GM12878 (cell line): ENCODE measurements at regions not wholly inside any gene's neighbourhood (a gene's known extent, or its start where the extent isn't known, plus 50 kb on each side); places are given as distances from the start of the nearest gene placed in this dataset.

Experiments
- ATAC-seq: fragments of 200-7000 bp; cut with Tn5 transposase; 3 replicates; pipeline ENCODE4 v1.9.1; 2020; ENCODE audit warnings: mild to moderate bottlenecking, moderate library complexity
- BruUV-seq: library from RNA; stranded (reverse); fragments of 400-500 nt; replicated peaks from 2 replicates; lab custom pipeline; 2021; lab: Mats Ljungman, UMichigan
- CTCF ChIA-PET: fragments of 300-600 bp; sonication (Branson Sonifier 250); formaldehyde crosslinking; extraction: SDS; loops from one replicate; lab custom pipeline; 2021; ENCODE audit warnings: inconsistent platforms; lab: Yijun Ruan, JAX
- POLR2A ChIA-PET: fragments of 350-600 bp; formaldehyde crosslinking; extraction: SDS; loops from one replicate; lab custom pipeline; 2021; ENCODE audit warnings: inconsistent platforms; lab: Charles Lee
- RAD21 ChIA-PET: fragments of 300-600 bp; sonication (Branson Sonifier 250); formaldehyde crosslinking; loops from one replicate; lab custom pipeline; 2023; ENCODE audit warnings: antibody characterized with exemption; ENCODE audit not compliant: unreplicated experiment; lab: Charles Lee
- SMC1A ChIA-PET: fragments of 300-600 bp; sonication (Branson Sonifier 250); formaldehyde crosslinking; loops from one replicate; lab custom pipeline; 2023; ENCODE audit not compliant: unreplicated experiment, uncharacterized antibody; lab: Charles Lee
- DNase-seq: peaks from one replicate; pipeline ENCODE4 v3.0.0-alpha.2; 2011; ENCODE audit warnings: low read depth, low spot score
- FAIRE-seq: peaks from 3 replicates; lab custom pipeline; 2011; peaks lifted over from hg19 to GRCh38; lab: Jason Lieb, UNC
- H2AFZ ChIP-seq: 2 replicates; pipeline ENCODE4 v1.6.0; 2011; ENCODE audit warnings: low read depth, low read length, control low read depth; ENCODE audit not compliant: control insufficient read depth
- H3K27ac ChIP-seq: 2 replicates; pipeline ENCODE4 v1.5.1; 2011; ENCODE audit warnings: control low read depth; ENCODE audit not compliant: control insufficient read depth, insufficient read depth
- H3K27me3 ChIP-seq, 2 experiments: replicated peaks in 1 of 2; 2 replicates each; pipeline versions ENCODE4 v1.6.0 to v1.6.1; 2011; ENCODE audit warnings: low read length in 1 of 2; ENCODE audit not compliant: control insufficient read depth in 2 of 2, insufficient read depth in 2 of 2
- H3K36me3 ChIP-seq, 2 experiments: 2 replicates each; pipeline ENCODE4 v1.5.1; 2011; ENCODE audit warnings: low read length in 1 of 2; ENCODE audit not compliant: control insufficient read depth in 2 of 2, insufficient read depth in 2 of 2
- H3K4me1 ChIP-seq: 2 replicates; pipeline ENCODE4 v1.6.1; 2011; ENCODE audit warnings: mild to moderate bottlenecking, low read length, moderate library complexity, mixed read lengths; ENCODE audit not compliant: control insufficient read depth, insufficient read depth
- H3K4me2 ChIP-seq: 2 replicates; pipeline ENCODE4 v1.6.0; 2011; ENCODE audit warnings: control low read depth; ENCODE audit not compliant: control insufficient read depth, insufficient read depth
- H3K4me3 ChIP-seq: fragments of 200-600 bp; sonication (generic); 2 replicates; pipeline ENCODE4 v1.5.1; 2016
- H3K79me2 ChIP-seq: 2 replicates; pipeline ENCODE4 v1.6.0; 2011; ENCODE audit warnings: low read length; ENCODE audit not compliant: control insufficient read depth, insufficient read depth
- H3K9ac ChIP-seq: 2 replicates; pipeline ENCODE4 v1.8.0; 2011; ENCODE audit warnings: low read length, control low read depth, mixed read lengths; ENCODE audit not compliant: control insufficient read depth, insufficient read depth
- H3K9me3 ChIP-seq: replicated peaks from 3 replicates; pipeline ENCODE4 v1.5.1; 2011; ENCODE audit warnings: mild to moderate bottlenecking, low read length; ENCODE audit not compliant: control insufficient read depth, insufficient read depth
- H4K20me1 ChIP-seq: 2 replicates; pipeline ENCODE4 v1.6.0; 2011; ENCODE audit not compliant: control insufficient read depth, insufficient read depth
- BCLAF1 ChIP-seq: fragments of 450-650 bp; IDR thresholded peaks from 2 replicates; pipeline ENCODE4 v1.6.1; 2017; ENCODE audit warnings: antibody characterized with exemption, mild to moderate bottlenecking, moderate library complexity
- FOXK2 ChIP-seq: fragments of 450-650 bp; IDR thresholded peaks from 2 replicates; pipeline ENCODE4 v1.6.1; 2017; ENCODE audit warnings: mild to moderate bottlenecking, moderate library complexity
- NFYB ChIP-seq: IDR thresholded peaks from 2 replicates; pipeline ENCODE4 v1.6.1; 2011; ENCODE audit warnings: low read depth, mild to moderate bottlenecking, low read length, improper control_type of control experiment, moderate library complexity; ENCODE audit not compliant: insufficient read depth
- SUZ12 ChIP-seq: fragments of 200-600 bp; sonication (generic); IDR thresholded peaks from one replicate; pipeline ENCODE4 v1.6.1; 2018; ENCODE audit warnings: antibody characterized with exemption, mild to moderate bottlenecking; ENCODE audit not compliant: unreplicated experiment
- ZNF384 ChIP-seq: IDR thresholded peaks from 2 replicates; pipeline ENCODE4 v1.6.1; 2012; ENCODE audit warnings: low read depth, mild to moderate bottlenecking, low read length, improper control_type of control experiment, borderline replicate concordance
- WGBS: methylation state at CpG from one replicate; pipeline ENCODE4 v1.1.6; 2016; ENCODE audit warnings: low lambda C conversion rate; ENCODE audit not compliant: insufficient replicate concordance, insufficient coverage; ENCODE audit errors: missing lambda C conversion rate; 5-methylcytosine and 5-hydroxymethylcytosine counted together
- in situ Hi-C: fragments of 300-500 bp; cut with MboI; formaldehyde crosslinking; loops from 9 replicates; pipeline ENCODE4 v1.14.3; 2018; ENCODE audit warnings: mixed read lengths
- intact Hi-C: fragments of 100-400 bp; cut with micrococcal nuclease; formaldehyde crosslinking; loops from one replicate; pipeline ENCODE4 v1.14.2; 2022; ENCODE audit not compliant: unreplicated experiment

DNA sequence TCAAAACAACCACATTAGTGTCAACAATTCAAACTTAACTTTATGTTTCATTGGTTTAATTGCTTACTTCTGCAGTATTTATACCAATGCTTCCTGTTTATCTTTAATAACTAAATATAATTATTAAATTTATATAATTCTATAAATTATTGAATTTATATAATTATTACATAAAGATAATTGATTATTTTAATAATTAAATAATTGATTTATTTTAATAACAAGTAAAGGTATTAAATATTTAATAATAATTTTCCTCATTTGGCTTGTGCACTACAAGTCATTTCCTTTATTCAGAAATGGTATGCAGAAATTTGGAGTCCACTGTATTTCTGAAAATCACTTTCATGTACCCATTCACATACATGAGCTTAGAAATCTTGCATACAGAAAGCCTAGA lies 156.2 kb upstream of the NSMCE3 start:
- no peak for FAIRE-seq
- Histone ChIP-seq H3K79me2 (no peaks in the 10 kb centered on the region), H3K9ac (no peak overlapping the region), H3K27me3 (no peaks in the 10 kb centered on the region), H4K20me1 (no peaks in the 10 kb centered on the region), H2AFZ (no peak overlapping the region), H3K4me1 (no peaks in the 10 kb centered on the region), H3K27ac (no peak overlapping the region), H3K36me3 (no peaks in the 10 kb centered on the region), H3K9me3 (no peaks in the 10 kb centered on the region), H3K4me2 (no peak overlapping the region), H3K4me3 (no peak overlapping the region)
- DNase-seq: no peak
- intact Hi-C loops (no loop called here), in situ Hi-C loops (no loop called here)
- SMC1A ChIA-PET: interaction anchor here (0.6 kb wide), 1 partner anchor 218 kb away, joined by 3 read pairs; no protein-coding TSS in a partner anchor
- TF ChIP-seq SUZ12: no peak
- no peak for TF ChIP-seq ZNF384
- no peak for TF ChIP-seq BCLAF1
- RAD21 ChIA-PET: no interaction called here
- no TSS peak for BruUV-seq
- CTCF ChIA-PET: no interaction called here
- POLR2A ChIA-PET: no interaction called here
- ATAC-seq: no peak

- no peak for DNase-seq
- Histone ChIP-seq H3K9me3 (no peaks in the 10 kb centered on the region), H3K36me3 (no peaks in the 10 kb centered on the region), H4K20me1 (no peaks in the 10 kb centered on the region), H2AFZ (no peak overlapping the region), H3K79me2 (no peaks in the 10 kb centered on the region), H3K4me2 (no peak overlapping the region), H3K4me1 (no peaks in the 10 kb centered on the region), H3K27ac (no peak overlapping the region), H3K9ac (no peak overlapping the region), H3K4me3 (no peak overlapping the region), H3K27me3 (no peaks in the 10 kb centered on the region)
- in situ Hi-C loops: no loop called here
- intact Hi-C loops: no loop called here
- POLR2A ChIA-PET: no interaction called here
- RAD21 ChIA-PET: no interaction called here
- no peak for FAIRE-seq
- SMC1A ChIA-PET: interaction anchor here (0.6 kb wide), 1 partner anchor 502 kb away, joined by 3 read pairs; no protein-coding TSS in a partner anchor
- 38% methylated on average over 4 of the region's 4 CpGs for WGBS
- no peak for ATAC-seq
- TF ChIP-seq NFYB: peak; percentile 63
- no peak for TF ChIP-seq FOXK2
- CTCF ChIA-PET: no interaction called here
- BruUV-seq: no TSS peak
Observed at GRCh38 chr15:29424118-29424517, 154.5 kb upstream of the NSMCE3 start.
